COLO668 (cell line): ENCODE measurements at regions not wholly inside any gene's neighbourhood (a gene's known extent, or its start where the extent isn't known, plus 50 kb on each side); places are given as distances from the start of the nearest gene placed in this dataset.
"Not testable (repeated sequence)": the region's sequence is repeated elsewhere in the genome, so short reads cannot be mapped to it uniquely, and the experiment has no call there.

ENCODE experiments used
- DNase-seq: peaks from one replicate; lab custom pipeline; 2025; ENCODE audit not compliant: unreplicated experiment; lab: John Stamatoyannopoulos, UW

GRCh38 chr4:115515366-115515765, 401.9 kb upstream of the NDST4 start:
- no peak for DNase-seq

- no peak for DNase-seq
Observed at GRCh38 chr4:115514675-115515074, 401.3 kb upstream of the NDST4 start.

- DNase-seq = no peak
Observed at GRCh38 chr4:115505326-115505725, 391.9 kb upstream of the NDST4 start.

GRCh38 chr4:115501656-115502055, 388.2 kb upstream of the NDST4 start:
- no peak for DNase-seq

- DNase-seq = not testable (repeated sequence)
Observed at GRCh38 chr4:115493770-115494169, 380.4 kb upstream of the NDST4 start.

- no peak for DNase-seq
Observed at GRCh38 chr4:115491686-115492085, 378.3 kb upstream of the NDST4 start.

- DNase-seq = no peak
Observed at GRCh38 chr4:115489279-115489678, 375.9 kb upstream of the NDST4 start.

GRCh38 chr4:115485402-115485801, 372.0 kb upstream of the NDST4 start:
- no peak for DNase-seq

GRCh38 chr4:115484479-115484878, 371.1 kb upstream of the NDST4 start:
- DNase-seq = no peak

- no peak for DNase-seq
Observed at GRCh38 chr4:115470763-115471162, 357.3 kb upstream of the NDST4 start.

GRCh38 chr4:115459301-115459700, 345.9 kb upstream of the NDST4 start:
- not testable (repeated sequence) for DNase-seq

GRCh38 chr4:115456231-115456630, 342.8 kb upstream of the NDST4 start:
- DNase-seq = no peak

- no peak for DNase-seq
Observed at GRCh38 chr4:115454228-115454627, 340.8 kb upstream of the NDST4 start.

- no peak for DNase-seq
Observed at GRCh38 chr4:115453416-115453815, 340.0 kb upstream of the NDST4 start.

GRCh38 chr4:115452229-115452628, 338.8 kb upstream of the NDST4 start:
- not testable (repeated sequence) for DNase-seq

- no peak for DNase-seq
Observed at GRCh38 chr4:115437739-115438138, 324.3 kb upstream of the NDST4 start.

GRCh38 chr4:115433491-115433890, 320.1 kb upstream of the NDST4 start:
- DNase-seq = no peak

- no peak for DNase-seq
Observed at GRCh38 chr4:115430024-115430423, 316.6 kb upstream of the NDST4 start.

- no peak for DNase-seq
Observed at GRCh38 chr4:115428455-115428854, 315.0 kb upstream of the NDST4 start.

- DNase-seq = no peak
Observed at GRCh38 chr4:115424852-115425251, 311.4 kb upstream of the NDST4 start.

GRCh38 chr4:115418635-115419396, 305.4 kb upstream of the NDST4 start:
- no peak for DNase-seq

GRCh38 chr4:115396034-115396433, 282.6 kb upstream of the NDST4 start:
- DNase-seq = no peak

GRCh38 chr4:115376866-115377265, 263.4 kb upstream of the NDST4 start:
- DNase-seq = no peak
